ENCODE measurements at regions not wholly inside any gene's neighbourhood (a gene's known extent, or its start where the extent isn't known, plus 50 kb on each side); places are given as distances from the start of the nearest gene placed in this dataset.

- TF ChIP-seq CTCF (IDR thresholded peaks at IDR 0.05) (no peak), POLR2A (IDR thresholded peaks at IDR 0.05) (no peak)
Measured at GRCh38 chr15:70299931-70300869, 202.5 kb upstream of the TLE3 start.
